Tibial nerve (tissue), 4 donors: ENCODE measurements at regions not wholly inside any gene's neighbourhood (a gene's known extent, or its start where the extent isn't known, plus 50 kb on each side); places are given as distances from the start of the nearest gene placed in this dataset.

Source experiments
- DNase-seq, 2 donors: peaks; one replicate each; pipeline ENCODE4 v3.0.0-alpha.2; 2019; ENCODE audit warnings: low spot score in 2 of 2
- H3K27ac ChIP-seq, 4 donors: fragments of 200-600 bp; sonication (generic) in 3 of 4; one replicate each; pipeline ENCODE4 v1.5.1; 2017 to 2019; ENCODE audit warnings: mild to moderate bottlenecking in 1 of 4
- H3K27me3 ChIP-seq, 2 donors: fragments of 200-600 bp; sonication (generic) in 1 of 2; one replicate each; pipeline versions ENCODE4 v1.5.1 to v1.6.0; 2017 to 2019
- H3K36me3 ChIP-seq, 3 donors: fragments of 200-600 bp; sonication (generic); one replicate each; pipeline ENCODE4 v1.5.1; 2018 to 2019
- H3K4me1 ChIP-seq, 4 donors: fragments of 200-600 bp; sonication (generic) in 3 of 4; one replicate each; pipeline ENCODE4 v1.5.1; 2017 to 2019
- H3K4me3 ChIP-seq, 4 donors: fragments of 200-600 bp; sonication (generic) in 3 of 4; one replicate each; pipeline ENCODE4 v1.5.1; 2017 to 2019; ENCODE audit warnings: mild to moderate bottlenecking in 1 of 4, moderate library complexity in 1 of 4
- H3K9me3 ChIP-seq, 4 donors: fragments of 200-600 bp; sonication (generic) in 3 of 4; one replicate each; pipeline ENCODE4 v1.5.1; 2017 to 2019
- EP300 ChIP-seq, 2 donors: sonication (generic); formaldehyde crosslinking; IDR thresholded peaks; one replicate each; pipeline ENCODE4 v1.6.1; 2017; ENCODE audit warnings: antibody characterized with exemption in 2 of 2, mild to moderate bottlenecking in 1 of 2
- POLR2A ChIP-seq, 2 donors: fragments of 450-650 bp; IDR thresholded peaks; one replicate each; pipeline ENCODE4 v1.6.1; 2017; ENCODE audit warnings: antibody characterized with exemption in 2 of 2, mild to moderate bottlenecking in 2 of 2, moderate library complexity in 2 of 2
- WGBS, 2 donors: methylation state at CpG; one replicate each; pipeline ENCODE4 v1.1.5; 2018; 5-methylcytosine and 5-hydroxymethylcytosine counted together
- TF ChIP-seq, protein P1 (sequence below), 5 experiments: fragments of 200-600 bp in 3 of 5; fragments of 450-650 bp in 2 of 5; sonication (generic) in 3 of 5; IDR thresholded peaks; one replicate each; pipeline ENCODE4 v1.5.1; 2016 to 2019; ENCODE audit warnings: antibody characterized with exemption in 5 of 5, mild to moderate bottlenecking in 3 of 5, moderate library complexity in 2 of 5

DNA sequence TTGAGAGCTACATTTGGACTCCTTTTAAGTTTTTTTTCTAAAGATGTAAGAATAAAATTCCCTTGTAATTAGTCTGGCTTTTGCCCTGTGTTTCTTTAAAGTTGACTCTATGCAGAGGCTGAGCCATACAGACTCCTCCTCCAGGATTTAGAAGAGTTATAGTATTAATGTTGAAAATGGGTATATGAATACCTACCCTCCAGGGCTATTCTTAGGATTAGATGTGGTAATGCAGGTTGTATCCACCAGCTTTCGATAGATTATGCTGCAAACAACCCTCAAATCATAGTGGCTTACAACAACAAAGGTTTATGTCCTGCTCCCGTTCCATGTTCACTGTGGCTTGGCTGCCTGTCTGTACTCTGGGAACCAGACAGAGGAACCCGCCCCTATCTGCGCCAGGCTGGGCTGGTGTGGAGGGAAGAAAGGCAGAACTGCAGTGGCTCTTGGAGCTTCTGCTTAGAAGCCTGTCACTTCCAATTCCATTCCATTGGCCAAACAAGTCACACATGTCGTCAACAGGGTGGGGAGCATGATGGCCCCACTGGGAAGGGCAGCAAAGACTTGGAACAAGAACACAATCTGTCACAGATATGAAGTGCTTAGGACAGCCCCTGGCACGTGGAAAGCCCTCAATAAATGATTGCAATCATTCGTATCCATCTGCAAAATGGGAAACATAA, 290.8 kb downstream of the FOXO1 start:
- WGBS, 2 donors, result 65 to 78% methylated on average over 7 of the region's 7 CpGs
- Histone ChIP-seq H3K36me3 (no peaks in the 10 kb centered on the region), H3K9me3 (no peaks in the 10 kb centered on the region), H3K27me3 (no peaks in the 10 kb centered on the region), H3K4me3 (no peak overlapping the region), H3K27ac (peak overlapping the region in 3 of 4 donors; percentile 17 to 79 (median 52)), H3K4me1 (peaks cover 0 to 55% (median 9%) of the 10 kb centered on the region in 4 donors)
- TF ChIP-seq, protein P1, sequence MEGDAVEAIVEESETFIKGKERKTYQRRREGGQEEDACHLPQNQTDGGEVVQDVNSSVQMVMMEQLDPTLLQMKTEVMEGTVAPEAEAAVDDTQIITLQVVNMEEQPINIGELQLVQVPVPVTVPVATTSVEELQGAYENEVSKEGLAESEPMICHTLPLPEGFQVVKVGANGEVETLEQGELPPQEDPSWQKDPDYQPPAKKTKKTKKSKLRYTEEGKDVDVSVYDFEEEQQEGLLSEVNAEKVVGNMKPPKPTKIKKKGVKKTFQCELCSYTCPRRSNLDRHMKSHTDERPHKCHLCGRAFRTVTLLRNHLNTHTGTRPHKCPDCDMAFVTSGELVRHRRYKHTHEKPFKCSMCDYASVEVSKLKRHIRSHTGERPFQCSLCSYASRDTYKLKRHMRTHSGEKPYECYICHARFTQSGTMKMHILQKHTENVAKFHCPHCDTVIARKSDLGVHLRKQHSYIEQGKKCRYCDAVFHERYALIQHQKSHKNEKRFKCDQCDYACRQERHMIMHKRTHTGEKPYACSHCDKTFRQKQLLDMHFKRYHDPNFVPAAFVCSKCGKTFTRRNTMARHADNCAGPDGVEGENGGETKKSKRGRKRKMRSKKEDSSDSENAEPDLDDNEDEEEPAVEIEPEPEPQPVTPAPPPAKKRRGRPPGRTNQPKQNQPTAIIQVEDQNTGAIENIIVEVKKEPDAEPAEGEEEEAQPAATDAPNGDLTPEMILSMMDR (IDR thresholded peaks at IDR 0.05), result no peak
- TF ChIP-seq EP300 (IDR thresholded peaks at IDR 0.05) (no peak), POLR2A (IDR thresholded peaks at IDR 0.05) (no peak)
- DNase-seq, result peak in 1 of 2 donors; percentile 15

DNA sequence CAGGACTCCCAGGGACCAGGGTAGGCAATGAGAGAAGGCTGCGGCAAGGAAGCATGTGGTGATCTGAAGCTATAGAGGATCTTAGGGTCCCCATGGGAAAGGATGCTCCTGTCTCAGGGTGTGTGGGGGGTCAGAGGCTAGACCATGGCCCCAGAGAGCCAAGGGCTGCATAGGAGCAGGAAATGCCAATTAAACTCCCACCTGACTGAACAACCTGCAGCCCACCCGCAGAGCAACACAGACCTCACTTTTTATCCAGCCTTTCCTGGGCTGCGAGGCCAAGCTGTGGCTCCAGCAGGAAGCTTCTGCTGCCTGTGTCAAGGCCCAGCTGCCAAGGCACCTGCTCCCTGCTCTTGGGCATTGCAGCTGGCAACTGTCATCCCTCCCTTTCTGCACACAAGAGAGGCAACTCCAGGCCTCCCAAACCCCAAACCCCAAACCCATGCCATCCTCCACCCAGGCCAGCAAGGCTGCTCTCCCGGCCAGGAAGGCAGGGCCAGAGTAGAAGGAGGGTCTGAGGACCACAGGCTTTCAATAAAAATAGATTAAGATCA, 290.1 kb downstream of the FOXO1 start:
- Histone ChIP-seq H3K9me3 (no peaks in the 10 kb centered on the region), H3K36me3 (no peaks in the 10 kb centered on the region), H3K27me3 (no peaks in the 10 kb centered on the region), H3K4me3 (no peak overlapping the region), H3K4me1 (peaks cover 0 to 53% (median 7%) of the 10 kb centered on the region in 4 donors), H3K27ac (peak overlapping the region in 3 of 4 donors; percentile 17 to 79 (median 56))
- 71 to 84% methylated on average over 4 of the region's 4 CpGs for WGBS, 2 donors
- no peak for DNase-seq
- TF ChIP-seq, protein P1 (IDR thresholded peaks at IDR 0.05), result no peak
- TF ChIP-seq POLR2A (IDR thresholded peaks at IDR 0.05), result no peak
- TF ChIP-seq EP300 (IDR thresholded peaks at IDR 0.05), result no peak

DNA sequence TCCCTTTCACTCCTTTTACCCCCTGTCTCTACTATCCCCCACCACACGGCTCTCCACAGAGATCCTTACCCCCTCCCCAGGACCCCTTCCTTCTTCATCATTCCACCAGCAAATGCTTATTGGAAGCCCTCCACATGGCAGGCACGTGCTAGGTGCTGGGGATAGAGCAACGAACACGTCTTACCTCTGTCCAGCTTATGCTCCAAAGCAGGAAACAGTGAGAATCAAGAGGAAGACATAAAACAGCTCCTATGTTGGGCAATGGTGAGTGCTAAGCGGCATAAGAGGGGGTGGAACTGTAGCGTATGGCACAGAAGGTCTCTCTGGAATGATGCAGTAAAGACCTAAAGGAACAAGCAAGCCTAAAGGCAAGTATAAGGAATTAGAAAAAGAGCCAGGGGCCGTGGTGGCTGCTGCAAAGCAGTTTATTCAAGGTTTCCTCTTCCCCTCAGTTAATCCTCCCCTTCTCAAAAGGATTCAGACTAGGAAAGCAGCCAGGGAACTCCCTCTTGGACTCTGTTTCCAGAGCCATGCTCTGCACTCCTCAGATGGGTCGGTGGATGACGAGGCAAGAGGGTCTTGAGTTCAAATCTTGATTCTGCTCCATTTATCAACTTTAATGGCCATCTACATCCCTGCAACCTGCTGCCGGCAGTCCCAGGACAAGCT, 289.4 kb downstream of the FOXO1 start:
- Histone ChIP-seq H3K9me3 (no peaks in the 10 kb centered on the region), H3K27me3 (no peaks in the 10 kb centered on the region), H3K4me3 (peak overlapping the region in 1 of 4 donors; percentile 20), H3K36me3 (no peaks in the 10 kb centered on the region), H3K4me1 (peaks cover 0 to 59% (median 7%) of the 10 kb centered on the region in 4 donors), H3K27ac (peak overlapping the region in 3 of 4 donors; percentile 1 to 79 (median 56))
- 56 to 62% methylated on average over 10 of the region's 10 CpGs for WGBS, 2 donors
- TF ChIP-seq EP300 (IDR thresholded peaks at IDR 0.05) (no peak), POLR2A (IDR thresholded peaks at IDR 0.05) (no peak)
- TF ChIP-seq, protein P1 (IDR thresholded peaks at IDR 0.05), result no peak
- no peak for DNase-seq

DNA sequence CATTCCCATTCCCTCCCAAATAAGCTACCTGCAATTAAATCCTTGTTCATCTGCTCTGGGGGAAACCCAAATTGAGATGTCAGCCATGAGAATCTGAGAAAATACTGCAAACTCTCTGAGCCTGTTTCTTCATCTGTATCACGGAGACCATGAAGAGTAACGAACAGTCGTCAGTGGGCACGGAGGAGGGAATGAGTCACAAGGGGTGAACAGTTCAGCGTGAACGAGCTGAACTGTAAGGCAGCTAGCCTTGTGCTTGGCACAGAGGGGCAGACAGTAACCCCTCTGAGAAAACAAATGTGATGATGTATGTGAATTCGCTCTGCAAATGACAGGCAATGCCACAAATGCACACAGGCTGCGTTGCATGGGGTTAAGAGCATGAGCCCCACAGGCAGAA, 288.7 kb downstream of the FOXO1 start:
- no peaks in the 10 kb centered on the region for H3K27me3 ChIP-seq
- 47 to 59% methylated on average over 8 of the region's 8 CpGs for WGBS, 2 donors
- peaks cover 0 to 66% (median 7%) of the 10 kb centered on the region in 4 donors for H3K4me1 ChIP-seq
- H3K9me3 ChIP-seq, result no peaks in the 10 kb centered on the region
- no peaks in the 10 kb centered on the region for H3K36me3 ChIP-seq
- TF ChIP-seq, protein P1 (IDR thresholded peaks at IDR 0.05), result no peak
- TF ChIP-seq EP300 (IDR thresholded peaks at IDR 0.05), result peak in 1 of 2 donors; percentile 71
- peak overlapping the region in 1 of 4 donors; percentile 20 for H3K4me3 ChIP-seq
- DNase-seq, result no peak
- H3K27ac ChIP-seq, result peak overlapping the region in 2 of 4 donors; percentile 56 to 79

DNA sequence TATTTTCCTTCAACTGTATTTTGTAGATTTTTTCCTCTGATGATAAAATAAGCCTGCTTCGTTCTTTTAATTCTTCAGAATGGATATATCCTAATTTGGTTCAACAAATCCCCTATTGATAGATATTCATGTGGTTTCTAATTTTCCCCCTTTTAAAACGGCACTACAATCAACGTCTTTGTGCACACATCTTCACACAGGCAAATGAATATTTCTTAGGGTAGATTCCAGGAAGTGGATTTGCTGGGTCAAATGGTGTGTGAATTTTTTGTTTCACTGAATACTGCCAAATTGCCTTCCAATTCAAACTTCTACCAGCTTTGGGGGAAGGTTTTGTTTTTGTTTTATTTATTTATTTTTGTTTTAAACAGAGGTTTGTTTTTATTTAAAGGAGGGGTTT, 287.2 kb downstream of the FOXO1 start:
- Histone ChIP-seq H3K36me3 (no peaks in the 10 kb centered on the region), H3K4me1 (peaks cover 0 to 74% (median 7%) of the 10 kb centered on the region in 4 donors), H3K4me3 (no peak overlapping the region), H3K27ac (peak overlapping the region in 2 of 4 donors; percentile 77 to 79), H3K9me3 (no peaks in the 10 kb centered on the region), H3K27me3 (no peaks in the 10 kb centered on the region)
- TF ChIP-seq EP300 (IDR thresholded peaks at IDR 0.05) (no peak), POLR2A (IDR thresholded peaks at IDR 0.05) (no peak)
- TF ChIP-seq, protein P1 (IDR thresholded peaks at IDR 0.05), result no peak
- WGBS, 2 donors, result 18 to 29% methylated on average over 3 of the region's 3 CpGs
- no peak for DNase-seq
